B cell (primary cell): ENCODE measurements at regions not wholly inside any gene's neighbourhood (a gene's known extent, or its start where the extent isn't known, plus 50 kb on each side); places are given as distances from the start of the nearest gene placed in this dataset.

Experiments
- ATAC-seq: fragments of 200-7000 bp; cut with Tn5 transposase; one replicate; pipeline ENCODE4 v1.10.0; 2021; ENCODE audit warnings: low read depth, mild to moderate bottlenecking, moderate number of reproducible peaks, moderate library complexity
- CTCF ChIA-PET: fragments of 350-600 bp; sonication (Branson Sonifier 250); formaldehyde crosslinking; loops from one replicate; lab custom pipeline; 2021; ENCODE audit warnings: antibody characterized with exemption, inconsistent platforms; lab: Charles Lee
- POLR2A ChIA-PET: fragments of 350-600 bp; sonication (Branson Sonifier 250); formaldehyde crosslinking; loops from one replicate; lab custom pipeline; 2021; ENCODE audit warnings: antibody characterized with exemption; lab: Charles Lee
- DNase-seq: peaks from one replicate; pipeline ENCODE4 v3.0.0; 2013
- H2AFZ ChIP-seq: 2 replicates; pipeline ENCODE4 v1.6.1; 2012; ENCODE audit warnings: mild to moderate bottlenecking, low read depth, low read length; ENCODE audit not compliant: insufficient read depth, poor library complexity, severe bottlenecking
- H3K27ac ChIP-seq, 2 donors: 1 replicate in 1 of 2; 2 replicates in 1 of 2; pipeline ENCODE4 v1.5.1; 2012 to 2013; ENCODE audit warnings: low read length in 2 of 2, mild to moderate bottlenecking in 2 of 2, moderate library complexity in 1 of 2
- H3K27me3 ChIP-seq, 4 experiments: fragments of 200-600 bp in 1 of 4; sonication (generic) in 1 of 4; replicated peaks in 1 of 4; 1 replicate in 2 of 4; 2 replicates in 2 of 4; pipeline versions ENCODE4 v1.6.1 to v1.7.0; 2013 to 2016; ENCODE audit warnings: low read length in 3 of 4, mild to moderate bottlenecking in 2 of 4, mixed read lengths in 1 of 4, moderate library complexity in 1 of 4; ENCODE audit not compliant: insufficient read depth in 4 of 4, control insufficient read depth in 3 of 4; ENCODE audit errors: control extremely low read depth in 1 of 4
- H3K36me3 ChIP-seq, 2 experiments: replicated peaks in 1 of 2; 1 replicate in 1 of 2; 2 replicates in 1 of 2; pipeline versions ENCODE4 v1.6.1 to v1.7.1; 2013; ENCODE audit warnings: low read length in 1 of 2; ENCODE audit not compliant: insufficient read depth in 2 of 2, control insufficient read depth in 1 of 2; ENCODE audit errors: control extremely low read depth in 1 of 2, extremely low read depth in 1 of 2
- H3K4me1 ChIP-seq, 2 donors: fragments of 200-600 bp in 1 of 2; sonication (generic) in 1 of 2; 1 replicate in 1 of 2; 2 replicates in 1 of 2; pipeline versions ENCODE4 v1.5.1 to v1.6.1; 2013 to 2017; ENCODE audit warnings: low read length in 2 of 2; ENCODE audit not compliant: control insufficient read depth in 2 of 2, insufficient read depth in 2 of 2
- H3K4me2 ChIP-seq: replicated peaks from 2 replicates; pipeline ENCODE3; 2012; ENCODE audit warnings: mild to moderate bottlenecking, low read depth, low read length; ENCODE audit not compliant: poor library complexity, severe bottlenecking
- H3K4me3 ChIP-seq, 5 experiments: fragments of 200-600 bp in 1 of 5; sonication (generic) in 1 of 5; 1 replicate in 3 of 5; 2 replicates in 2 of 5; pipeline versions ENCODE4 v1.5.1 to v1.7.0; 2011 to 2016; ENCODE audit warnings: low read length in 4 of 5, mild to moderate bottlenecking in 4 of 5, low read depth in 2 of 5, control low read depth in 1 of 5, moderate library complexity in 1 of 5; ENCODE audit not compliant: insufficient read depth in 1 of 5; ENCODE audit errors: control extremely low read depth in 1 of 5, extremely low read depth in 1 of 5
- H3K79me2 ChIP-seq: fragments of 200-600 bp; sonication (generic); one replicate; pipeline ENCODE4 v1.6.0; 2016; ENCODE audit warnings: low read length; ENCODE audit not compliant: control insufficient read depth, insufficient read depth
- H3K9ac ChIP-seq: fragments of 200-600 bp; sonication (generic); 2 replicates; pipeline ENCODE4 v1.6.1; 2017; ENCODE audit warnings: mild to moderate bottlenecking, low read length, moderate library complexity
- H3K9me3 ChIP-seq, 3 donors: one replicate each; pipeline versions ENCODE4 v1.6.1 to v1.7.1; 2013; ENCODE audit warnings: low read length in 2 of 3; ENCODE audit not compliant: control insufficient read depth in 2 of 3, insufficient read depth in 1 of 3; ENCODE audit errors: control extremely low read depth in 1 of 3
- H4K20me1 ChIP-seq: 2 replicates; pipeline ENCODE4 v1.6.0; 2012; ENCODE audit warnings: mild to moderate bottlenecking, low read length; ENCODE audit not compliant: insufficient read depth, control insufficient read depth, poor library complexity, severe bottlenecking
- H3K27ac Mint-ChIP-seq: one replicate; pipeline ENCODE4 v1.8.0; 2021; ENCODE audit warnings: mixed read lengths
- H3K27me3 Mint-ChIP-seq: one replicate; pipeline ENCODE4 v1.8.0; 2021; ENCODE audit warnings: mixed read lengths
- H3K4me1 Mint-ChIP-seq: one replicate; pipeline ENCODE4 v1.8.0; 2021; ENCODE audit warnings: mixed read lengths
- H3K4me3 Mint-ChIP-seq: one replicate; pipeline ENCODE4 v1.8.0; 2021; ENCODE audit warnings: mixed read lengths
- H3K9me3 Mint-ChIP-seq: one replicate; pipeline ENCODE4 v1.8.0; 2022; ENCODE audit warnings: mixed read lengths; ENCODE audit not compliant: insufficient read depth
- EZH2 ChIP-seq: IDR thresholded peaks from 2 replicates; pipeline ENCODE4 v1.6.1; 2012; ENCODE audit warnings: borderline replicate concordance, low read depth, mild to moderate bottlenecking, moderate library complexity, low read length; ENCODE audit not compliant: insufficient read depth, poor library complexity, severe bottlenecking
- WGBS: methylation state at CpG from one replicate; pipeline ENCODE4 v1.1.5; 2013; ENCODE audit warnings: missing lambda C conversion rate; ENCODE audit not compliant: insufficient coverage; 5-methylcytosine and 5-hydroxymethylcytosine counted together
- intact Hi-C: fragments of 100-400 bp; cut with micrococcal nuclease; formaldehyde crosslinking; loops from one replicate; pipeline ENCODE4 v1.10.0; 2022
- TF ChIP-seq, protein P1 (sequence below): fragments of 200-600 bp; IDR thresholded peaks from one replicate; pipeline ENCODE4 v1.8.0; 2022; ENCODE audit warnings: antibody characterized with exemption, mild to moderate bottlenecking

DNA sequence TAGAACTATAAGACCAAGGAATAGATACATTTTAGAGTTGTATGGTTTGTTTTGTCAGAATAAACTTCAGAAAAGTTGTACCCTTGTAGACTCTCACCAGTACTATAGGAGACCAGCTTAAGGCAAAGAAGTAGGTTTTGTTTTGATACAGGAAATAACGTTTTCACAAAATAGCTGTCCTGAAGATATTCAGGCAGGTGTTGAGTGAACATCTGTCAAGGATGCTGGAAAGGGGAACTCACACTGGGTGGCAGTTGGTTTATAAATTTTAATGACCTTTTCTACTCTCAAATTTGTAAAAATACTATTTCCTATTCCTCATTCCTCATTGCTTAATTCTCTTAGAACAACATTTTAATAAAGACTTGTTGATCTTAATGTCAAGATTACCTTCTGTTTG, 174.0 kb upstream of the MAN1A1 start:
- H3K27ac ChIP-seq = no peak overlapping the region
- DNase-seq = no peak
- H3K9me3 ChIP-seq = no peaks in the 10 kb centered on the region
- TF ChIP-seq, protein P1, sequence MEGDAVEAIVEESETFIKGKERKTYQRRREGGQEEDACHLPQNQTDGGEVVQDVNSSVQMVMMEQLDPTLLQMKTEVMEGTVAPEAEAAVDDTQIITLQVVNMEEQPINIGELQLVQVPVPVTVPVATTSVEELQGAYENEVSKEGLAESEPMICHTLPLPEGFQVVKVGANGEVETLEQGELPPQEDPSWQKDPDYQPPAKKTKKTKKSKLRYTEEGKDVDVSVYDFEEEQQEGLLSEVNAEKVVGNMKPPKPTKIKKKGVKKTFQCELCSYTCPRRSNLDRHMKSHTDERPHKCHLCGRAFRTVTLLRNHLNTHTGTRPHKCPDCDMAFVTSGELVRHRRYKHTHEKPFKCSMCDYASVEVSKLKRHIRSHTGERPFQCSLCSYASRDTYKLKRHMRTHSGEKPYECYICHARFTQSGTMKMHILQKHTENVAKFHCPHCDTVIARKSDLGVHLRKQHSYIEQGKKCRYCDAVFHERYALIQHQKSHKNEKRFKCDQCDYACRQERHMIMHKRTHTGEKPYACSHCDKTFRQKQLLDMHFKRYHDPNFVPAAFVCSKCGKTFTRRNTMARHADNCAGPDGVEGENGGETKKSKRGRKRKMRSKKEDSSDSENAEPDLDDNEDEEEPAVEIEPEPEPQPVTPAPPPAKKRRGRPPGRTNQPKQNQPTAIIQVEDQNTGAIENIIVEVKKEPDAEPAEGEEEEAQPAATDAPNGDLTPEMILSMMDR = no peak
- TF ChIP-seq EZH2 = no peak
- H3K36me3 ChIP-seq = no peaks in the 10 kb centered on the region
- POLR2A ChIA-PET = no interaction called here
- ATAC-seq = no peak
- H3K4me1 ChIP-seq = no peaks in the 10 kb centered on the region
- H3K9me3 Mint-ChIP-seq = no peaks in the 10 kb centered on the region
- H4K20me1 ChIP-seq = no peaks in the 10 kb centered on the region
- H3K27ac Mint-ChIP-seq = no peak overlapping the region
- H3K4me3 ChIP-seq = no peak overlapping the region
- H2AFZ ChIP-seq = no peak overlapping the region
- no peak overlapping the region for H3K4me2 ChIP-seq
- peaks cover 2% of the 10 kb centered on the region for H3K4me1 Mint-ChIP-seq
- no peak overlapping the region for H3K9ac ChIP-seq
- no CpG with 5 or more reads among the region's 1 CpG for WGBS
- H3K79me2 ChIP-seq = no peaks in the 10 kb centered on the region
- no peaks in the 10 kb centered on the region for H3K27me3 Mint-ChIP-seq
- H3K4me3 Mint-ChIP-seq = no peak overlapping the region
- intact Hi-C loops = no loop called here
- CTCF ChIA-PET = no interaction called here
- no peaks in the 10 kb centered on the region for H3K27me3 ChIP-seq

DNA sequence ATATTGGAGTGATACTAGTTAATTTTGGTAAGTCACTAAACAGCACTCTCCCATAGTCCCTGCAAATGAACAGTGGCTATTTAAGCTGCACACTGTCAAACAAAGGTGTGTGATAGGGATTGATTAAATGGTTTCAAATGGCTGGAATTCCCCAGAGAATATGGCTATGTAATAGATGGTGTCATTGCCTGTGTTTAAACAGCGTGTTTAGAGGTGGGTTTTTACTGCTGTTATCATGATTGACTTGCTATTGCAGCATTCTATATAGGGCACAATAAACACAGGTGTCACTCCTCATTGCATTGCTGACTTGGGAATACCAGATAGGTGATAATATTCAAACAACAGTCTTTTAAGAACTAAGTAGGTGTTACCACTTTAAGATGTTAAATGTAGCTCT, 171.7 kb upstream of the MAN1A1 start:
- ATAC-seq = no peak
- CTCF ChIA-PET = no interaction called here

More for the DNA sequence above, 171.7 kb upstream of the MAN1A1 start:
- Histone ChIP-seq H2AFZ (no peak overlapping the region), H3K9ac (no peak overlapping the region), H3K27me3 (no peaks in the 10 kb centered on the region), H3K4me2 (no peak overlapping the region), H3K9me3 (no peaks in the 10 kb centered on the region), H4K20me1 (no peaks in the 10 kb centered on the region), H3K79me2 (no peaks in the 10 kb centered on the region), H3K36me3 (no peaks in the 10 kb centered on the region), H3K27ac (no peak overlapping the region), H3K4me3 (no peak overlapping the region), H3K4me1 (no peaks in the 10 kb centered on the region)
- no peak for DNase-seq
- Mint-ChIP-seq H3K27ac (no peak overlapping the region), H3K4me1 (peaks cover 2% of the 10 kb centered on the region), H3K9me3 (no peaks in the 10 kb centered on the region), H3K4me3 (no peak overlapping the region), H3K27me3 (no peaks in the 10 kb centered on the region)
- POLR2A ChIA-PET = no interaction called here
- intact Hi-C loops = no loop called here
- TF ChIP-seq EZH2 = no peak
- TF ChIP-seq, protein P1 = no peak
- WGBS = no CpG with 5 or more reads among the region's 1 CpG
